ENCODE measurements at regions not wholly inside any gene's neighbourhood (a gene's known extent, or its start where the extent isn't known, plus 50 kb on each side); places are given as distances from the start of the nearest gene placed in this dataset.

GRCh38 chr10:28798428-28798955 is 121.2 kb downstream of the BAMBI start:
- peaks cover 2% of the 10 kb centered on the region for H3K9me3 Mint-ChIP-seq
- H3K27ac Mint-ChIP-seq: no peak overlapping the region
- H3K36me3 Mint-ChIP-seq: no peaks in the 10 kb centered on the region
- no peaks in the 10 kb centered on the region for H3K27me3 Mint-ChIP-seq
- H3K4me1 Mint-ChIP-seq: no peaks in the 10 kb centered on the region
- no peak overlapping the region for H3K4me3 Mint-ChIP-seq
- ATAC-seq: no peak

- H3K9me3 Mint-ChIP-seq: peaks cover 2% of the 10 kb centered on the region
- H3K27me3 Mint-ChIP-seq: no peaks in the 10 kb centered on the region
- ATAC-seq: no peak
- no peaks in the 10 kb centered on the region for H3K4me1 Mint-ChIP-seq
- H3K27ac Mint-ChIP-seq: no peak overlapping the region
- no peak overlapping the region for H3K4me3 Mint-ChIP-seq
- H3K36me3 Mint-ChIP-seq: no peaks in the 10 kb centered on the region
Observed at GRCh38 chr10:28798964-28799363, 121.6 kb downstream of the BAMBI start.

GRCh38 chr10:28800144-28800543 is 122.8 kb downstream of the BAMBI start:
- H3K27ac Mint-ChIP-seq: no peak overlapping the region
- H3K27me3 Mint-ChIP-seq: no peaks in the 10 kb centered on the region
- ATAC-seq: no peak
- peaks cover 2% of the 10 kb centered on the region for H3K9me3 Mint-ChIP-seq
- no peaks in the 10 kb centered on the region for H3K36me3 Mint-ChIP-seq
- no peaks in the 10 kb centered on the region for H3K4me1 Mint-ChIP-seq
- no peak overlapping the region for H3K4me3 Mint-ChIP-seq

- H3K4me3 Mint-ChIP-seq: no peak overlapping the region
- H3K27me3 Mint-ChIP-seq: no peaks in the 10 kb centered on the region
- ATAC-seq: no peak
- H3K4me1 Mint-ChIP-seq: no peaks in the 10 kb centered on the region
- no peaks in the 10 kb centered on the region for H3K9me3 Mint-ChIP-seq
- H3K36me3 Mint-ChIP-seq: no peaks in the 10 kb centered on the region
- no peak overlapping the region for H3K27ac Mint-ChIP-seq
Observed at GRCh38 chr10:28801247-28801646, 123.9 kb downstream of the BAMBI start.

GRCh38 chr10:28801869-28802268 is 124.5 kb downstream of the BAMBI start:
- Mint-ChIP-seq H3K27ac (no peak overlapping the region), H3K4me1 (no peaks in the 10 kb centered on the region), H3K9me3 (no peaks in the 10 kb centered on the region), H3K4me3 (no peak overlapping the region), H3K27me3 (no peaks in the 10 kb centered on the region), H3K36me3 (no peaks in the 10 kb centered on the region)
- no peak for ATAC-seq

GRCh38 chr10:28805390-28805789 is 128.1 kb downstream of the BAMBI start:
- Mint-ChIP-seq H3K27me3 (peaks cover 15% of the 10 kb centered on the region), H3K27ac (no peak overlapping the region)

GRCh38 chr10:28806488-28806941 is 129.2 kb downstream of the BAMBI start:
- ATAC-seq: no peak
- Mint-ChIP-seq H3K9me3 (no peaks in the 10 kb centered on the region), H3K4me3 (no peak overlapping the region), H3K4me1 (no peaks in the 10 kb centered on the region), H3K36me3 (no peaks in the 10 kb centered on the region), H3K27ac (no peak overlapping the region), H3K27me3 (peaks cover 15% of the 10 kb centered on the region)

More at GRCh38 chr10:28805390-28805789, 128.1 kb downstream of the BAMBI start:
- H3K4me3 Mint-ChIP-seq: no peak overlapping the region
- H3K4me1 Mint-ChIP-seq: no peaks in the 10 kb centered on the region
- no peaks in the 10 kb centered on the region for H3K9me3 Mint-ChIP-seq
- ATAC-seq: no peak
- no peaks in the 10 kb centered on the region for H3K36me3 Mint-ChIP-seq

- H3K36me3 Mint-ChIP-seq: no peaks in the 10 kb centered on the region
- no peaks in the 10 kb centered on the region for H3K4me1 Mint-ChIP-seq
- no peaks in the 10 kb centered on the region for H3K9me3 Mint-ChIP-seq
- no peak for ATAC-seq
- H3K27me3 Mint-ChIP-seq: peaks cover 16% of the 10 kb centered on the region
- H3K27ac Mint-ChIP-seq: no peak overlapping the region
- H3K4me3 Mint-ChIP-seq: no peak overlapping the region
Observed at GRCh38 chr10:28806951-28807759, 129.8 kb downstream of the BAMBI start.

GRCh38 chr10:28807760-28808613 is 130.7 kb downstream of the BAMBI start:
- Mint-ChIP-seq H3K9me3 (no peaks in the 10 kb centered on the region), H3K4me3 (no peak overlapping the region), H3K4me1 (no peaks in the 10 kb centered on the region), H3K36me3 (no peaks in the 10 kb centered on the region), H3K27me3 (peaks cover 24% of the 10 kb centered on the region), H3K27ac (no peak overlapping the region)
- ATAC-seq: no peak

GRCh38 chr10:28808693-28809092 is 131.4 kb downstream of the BAMBI start:
- H3K27me3 Mint-ChIP-seq: peaks cover 28% of the 10 kb centered on the region
- no peak for ATAC-seq

GRCh38 chr10:28810057-28810870 is 132.9 kb downstream of the BAMBI start:
- Mint-ChIP-seq H3K9me3 (no peaks in the 10 kb centered on the region), H3K4me3 (no peak overlapping the region), H3K27me3 (peaks cover 28% of the 10 kb centered on the region), H3K36me3 (no peaks in the 10 kb centered on the region), H3K4me1 (no peaks in the 10 kb centered on the region), H3K27ac (no peak overlapping the region)
- ATAC-seq: no peak

More at GRCh38 chr10:28808693-28809092, 131.4 kb downstream of the BAMBI start:
- Mint-ChIP-seq H3K4me3 (no peak overlapping the region), H3K36me3 (no peaks in the 10 kb centered on the region), H3K4me1 (no peaks in the 10 kb centered on the region), H3K27ac (no peak overlapping the region), H3K9me3 (no peaks in the 10 kb centered on the region)

GRCh38 chr10:28811639-28812349 is 134.5 kb downstream of the BAMBI start:
- peaks cover 28% of the 10 kb centered on the region for H3K27me3 Mint-ChIP-seq
- H3K4me3 Mint-ChIP-seq: no peak overlapping the region

GRCh38 chr10:28812384-28813372 is 135.4 kb downstream of the BAMBI start:
- no peaks in the 10 kb centered on the region for H3K36me3 Mint-ChIP-seq
- H3K4me1 Mint-ChIP-seq: no peaks in the 10 kb centered on the region
- no peak overlapping the region for H3K27ac Mint-ChIP-seq
- no peak overlapping the region for H3K4me3 Mint-ChIP-seq
- ATAC-seq: no peak
- H3K9me3 Mint-ChIP-seq: no peaks in the 10 kb centered on the region
- peaks cover 27% of the 10 kb centered on the region for H3K27me3 Mint-ChIP-seq

More at GRCh38 chr10:28811639-28812349, 134.5 kb downstream of the BAMBI start:
- no peaks in the 10 kb centered on the region for H3K36me3 Mint-ChIP-seq
- H3K27ac Mint-ChIP-seq: no peak overlapping the region
- no peaks in the 10 kb centered on the region for H3K4me1 Mint-ChIP-seq
- no peaks in the 10 kb centered on the region for H3K9me3 Mint-ChIP-seq
- no peak for ATAC-seq
